ENCODE measurements at regions not wholly inside any gene's neighbourhood (a gene's known extent, or its start where the extent isn't known, plus 50 kb on each side); places are given as distances from the start of the nearest gene placed in this dataset.

GRCh38 chr2:187959821-187960220, 331.9 kb upstream of the GULP1 start (continued):
- TF ChIP-seq CHD7 (IDR thresholded peaks at IDR 0.05; ENCODE audit: insufficient replicate concordance, low read length) (no peak), SUZ12 (IDR thresholded peaks at IDR 0.05; ENCODE audit: low read length) (no peak), BRCA1 (IDR thresholded peaks at IDR 0.05; ENCODE audit: low read depth, low read length) (no peak)

Data from H1 (cell line).